HG03521 (cell line): ENCODE measurements at regions not wholly inside any gene's neighbourhood (a gene's known extent, or its start where the extent isn't known, plus 50 kb on each side); places are given as distances from the start of the nearest gene placed in this dataset.
"Not testable (repeated sequence)": the region's sequence is repeated elsewhere in the genome, so short reads cannot be mapped to it uniquely, and the experiment has no call there.

Experiments
- ATAC-seq: cut with Tn5 transposase; IDR thresholded peaks from one replicate; pipeline ENCODE4 v1.9.1; 2021; ENCODE audit warnings: mild to moderate bottlenecking, moderate library complexity; ENCODE audit not compliant: unreplicated experiment

DNA sequence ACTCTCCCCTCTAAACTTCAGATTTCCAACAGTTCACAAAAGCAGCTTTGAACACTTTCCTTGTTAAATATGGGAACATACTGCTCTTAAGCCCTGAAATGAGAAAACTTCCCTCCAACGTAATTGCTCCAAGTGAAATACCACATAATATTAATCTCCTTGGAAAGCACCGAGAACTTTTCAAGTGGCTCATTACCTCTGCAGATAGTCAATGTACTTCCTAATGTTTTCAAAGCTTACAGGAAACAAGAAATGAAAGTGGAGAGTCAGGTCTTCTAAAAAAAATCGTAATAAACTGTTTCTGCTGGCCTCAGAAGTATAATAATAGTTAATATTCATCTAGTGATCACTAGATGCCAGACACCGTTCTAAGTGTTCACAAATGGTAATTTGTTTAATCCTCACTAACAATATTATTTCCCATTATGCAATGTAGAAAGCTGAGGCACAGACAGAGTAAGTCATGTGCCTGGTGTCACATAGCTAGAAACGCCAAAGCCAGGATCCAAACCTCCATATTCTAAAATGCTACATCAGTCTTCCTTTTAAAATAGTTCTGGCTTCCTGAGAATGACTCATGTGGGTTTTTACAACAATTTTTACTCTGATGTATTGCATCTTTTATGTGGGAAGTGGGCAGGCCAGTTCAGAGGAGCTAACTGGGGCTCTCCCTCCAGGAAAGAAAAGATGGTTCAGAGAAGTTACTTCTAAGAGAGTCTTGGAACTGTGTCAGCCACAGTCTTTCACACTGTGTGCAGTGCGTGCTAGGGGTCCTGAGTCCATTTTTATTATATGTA lies 177.2 kb downstream of the PLPPR4 start:
- ATAC-seq = no peak

DNA sequence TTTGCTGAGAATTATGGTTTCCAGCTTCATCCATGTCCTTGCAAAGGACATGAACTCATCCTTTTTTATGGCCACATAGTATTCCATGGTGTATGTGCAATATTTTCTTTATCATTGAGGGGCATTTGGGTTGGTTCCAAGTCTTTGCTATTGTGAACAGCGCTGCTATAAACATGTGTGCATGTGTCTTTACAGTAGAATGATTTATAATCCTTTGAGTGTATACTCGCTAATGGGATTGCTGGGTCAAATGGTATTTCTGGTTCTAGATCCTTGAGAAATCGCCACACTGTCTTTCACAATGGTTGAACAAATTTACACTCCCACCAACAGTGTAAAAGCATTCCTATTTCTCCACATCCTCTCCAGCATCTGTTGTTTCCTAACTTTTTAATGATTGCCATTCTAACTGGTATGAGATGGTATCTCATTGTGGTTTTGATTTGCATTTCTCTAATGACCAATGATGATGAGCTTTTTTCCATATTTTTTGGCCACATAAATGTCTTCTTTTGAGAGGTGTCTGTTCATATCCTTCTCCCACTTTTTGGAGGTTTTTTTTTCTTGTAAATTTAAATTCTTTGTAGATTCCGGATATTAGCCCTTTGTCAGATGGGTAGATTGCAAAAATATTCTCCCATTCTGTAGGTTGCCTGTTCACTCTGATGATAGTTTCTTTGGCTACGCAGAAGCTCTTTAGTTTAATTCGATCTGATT lies 180.1 kb downstream of the PLPPR4 start:
- ATAC-seq = not testable (repeated sequence)

DNA sequence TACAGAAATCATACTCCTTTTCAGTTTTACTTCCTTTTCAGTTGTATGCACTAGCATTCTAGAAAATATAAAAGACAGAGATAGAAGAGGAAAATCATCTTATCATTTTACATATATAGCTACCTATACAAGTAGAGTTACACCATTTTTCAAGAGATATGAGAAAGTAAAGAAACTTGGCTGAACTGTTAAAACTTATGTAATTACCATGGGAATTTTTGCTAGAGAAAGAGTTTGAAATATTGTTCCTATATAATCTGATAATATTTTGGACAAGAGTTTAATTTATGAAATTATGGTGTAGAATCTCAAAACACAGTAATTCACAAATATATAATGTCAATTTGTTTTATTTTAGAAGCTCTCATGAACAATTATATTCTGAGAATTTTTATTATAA lies 180.8 kb downstream of the PLPPR4 start:
- ATAC-seq = no peak

DNA sequence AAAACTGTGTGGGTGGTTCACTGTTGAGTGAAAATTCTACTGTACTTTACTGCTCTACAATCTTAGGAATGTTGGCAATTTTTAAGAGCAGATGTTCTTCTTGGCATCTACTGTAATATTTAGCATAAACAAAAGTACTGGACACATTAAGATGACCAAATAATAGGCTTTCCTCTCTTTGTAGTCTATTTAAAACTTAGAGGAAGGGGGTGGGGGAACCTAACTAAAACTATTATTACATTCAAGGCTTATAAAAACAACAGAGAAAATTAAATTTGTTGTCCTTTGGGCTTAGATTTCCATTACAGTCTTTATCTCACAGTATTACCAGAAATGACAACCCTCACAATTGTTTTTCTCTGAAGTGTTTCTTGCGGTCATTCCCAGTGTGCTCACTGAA lies 181.2 kb downstream of the PLPPR4 start:
- ATAC-seq = no peak

DNA sequence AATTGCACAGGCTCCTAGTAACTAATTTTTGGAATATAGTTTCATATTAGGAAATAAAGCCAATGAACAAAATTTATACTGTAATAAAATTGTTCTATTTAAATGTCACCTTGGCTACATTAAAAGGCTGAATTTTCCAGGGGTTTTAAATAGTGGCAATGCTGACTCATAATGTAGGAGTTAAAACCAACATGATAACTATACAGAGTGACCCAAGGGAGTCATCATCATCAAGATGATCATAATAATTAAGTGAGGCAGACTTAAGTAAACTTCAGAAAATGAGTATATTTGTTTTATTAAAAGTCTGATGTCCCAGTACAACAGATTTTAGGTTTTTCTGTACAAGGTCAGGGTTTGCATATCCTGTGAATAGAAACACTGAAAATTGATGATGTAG lies 183.4 kb downstream of the PLPPR4 start:
- ATAC-seq = no peak

DNA sequence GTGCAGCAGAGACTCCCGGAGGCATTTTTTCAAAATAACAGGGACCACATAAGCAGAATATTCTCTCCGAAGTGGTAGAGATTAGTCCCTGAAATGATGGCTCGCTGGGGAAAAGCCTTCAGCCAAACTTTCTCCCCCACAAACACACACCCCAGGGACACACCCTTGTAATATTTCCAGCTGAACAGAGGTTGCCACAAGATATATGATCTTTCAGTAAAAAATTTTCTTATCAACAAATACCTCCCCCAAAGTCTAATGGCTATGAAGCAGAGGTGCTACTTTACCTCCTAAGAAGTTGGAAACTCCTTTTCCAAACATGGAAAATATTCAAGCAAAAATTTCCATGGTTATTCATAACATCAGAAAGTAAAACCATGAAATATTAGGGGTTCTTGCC lies 190.2 kb upstream of the PALMD start:
- ATAC-seq = no peak

DNA sequence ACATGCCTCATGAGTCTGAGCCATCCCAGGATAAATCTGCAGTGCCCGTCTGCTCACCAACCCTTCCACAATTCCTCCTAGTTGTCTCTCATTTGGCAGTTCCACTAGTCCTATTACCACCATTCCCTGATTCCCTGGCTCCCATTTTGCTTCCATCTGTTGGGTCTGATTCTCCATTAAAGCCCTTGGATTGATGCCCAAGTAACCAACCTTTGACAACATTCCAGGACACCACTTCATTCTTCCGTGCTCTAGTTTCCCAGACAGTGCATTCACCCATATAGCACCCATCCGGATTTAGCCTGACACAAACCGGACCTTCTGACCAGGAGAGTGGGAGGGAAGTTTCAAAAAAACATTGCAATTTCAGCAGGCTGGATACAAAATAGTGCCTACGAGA lies 189.4 kb upstream of the PALMD start:
- ATAC-seq = no peak

DNA sequence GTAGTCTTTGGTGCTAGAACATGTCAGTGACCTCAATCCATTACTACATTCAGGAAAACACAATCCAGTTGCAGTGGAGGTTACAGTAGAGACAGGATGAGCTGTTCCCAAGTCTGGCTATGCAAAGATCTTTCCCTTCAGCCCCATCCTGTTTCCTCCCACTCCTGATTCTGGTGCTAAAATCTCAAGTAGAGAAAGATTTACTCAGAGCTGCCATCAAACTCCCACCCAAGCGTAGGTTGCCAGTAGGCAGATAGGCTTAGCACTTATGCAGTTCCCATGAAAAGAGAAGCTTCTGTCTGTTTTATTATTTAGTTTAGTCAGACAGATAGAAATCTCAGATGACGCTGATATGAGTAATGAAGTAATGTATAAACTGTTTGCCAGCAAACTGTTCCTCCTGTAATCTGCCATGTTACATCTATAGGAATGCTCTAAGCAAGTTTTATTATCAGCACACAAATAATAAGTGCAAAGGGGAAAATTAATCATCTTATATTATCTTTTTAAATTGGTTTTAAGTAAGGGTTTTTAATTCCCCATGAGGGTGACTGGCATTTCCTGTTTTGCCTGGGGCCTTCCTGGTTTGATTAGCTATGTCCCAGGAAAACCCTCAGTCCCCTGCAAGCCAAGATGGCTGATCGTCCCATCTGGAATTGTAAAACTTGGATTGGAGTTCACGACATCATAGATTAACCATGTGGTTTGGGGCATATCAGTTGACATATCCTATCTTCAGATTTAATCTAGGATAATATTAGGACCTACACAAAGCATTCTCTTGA lies 188.3 kb upstream of the PALMD start:
- no peak for ATAC-seq

DNA sequence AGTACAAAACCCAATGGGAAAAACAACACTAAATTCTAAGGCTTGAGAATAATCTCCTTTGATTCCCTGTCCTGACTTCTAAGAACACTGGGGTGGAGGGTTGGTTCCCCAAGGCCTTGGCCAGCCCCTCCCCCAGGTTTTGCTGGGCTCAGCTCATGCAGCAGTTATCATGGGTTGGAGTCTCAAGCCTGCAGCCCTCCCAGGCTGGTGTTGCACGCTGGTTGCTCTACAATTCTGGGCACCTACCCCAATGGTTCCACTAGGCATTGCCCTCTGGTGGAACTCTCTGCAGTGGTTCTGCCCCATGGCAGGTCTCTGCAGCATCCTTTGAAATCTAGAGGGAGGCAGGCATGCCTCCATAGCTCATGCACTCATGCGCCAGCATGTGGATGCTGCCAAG lies 184.4 kb upstream of the PALMD start:
- no peak for ATAC-seq

DNA sequence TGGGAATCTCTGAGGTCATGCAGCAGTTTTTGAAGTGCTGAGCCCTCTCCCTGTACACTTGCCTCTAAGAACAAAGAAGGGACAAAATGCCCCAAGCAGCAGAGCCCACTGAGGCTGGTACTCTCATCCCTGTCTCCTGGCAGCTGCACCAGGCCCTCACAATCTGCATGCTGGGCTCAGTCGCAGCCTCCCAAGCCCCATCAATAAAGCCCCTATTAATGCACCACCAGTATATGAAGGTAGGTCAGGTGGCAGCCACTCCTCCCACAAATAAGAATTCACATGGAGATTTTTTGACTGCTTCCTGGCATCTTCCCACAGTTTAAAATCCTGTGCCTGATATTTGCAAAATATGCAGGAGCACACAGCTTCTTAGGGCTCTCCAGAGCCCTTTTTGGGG lies 181.2 kb upstream of the PALMD start:
- ATAC-seq = no peak

DNA sequence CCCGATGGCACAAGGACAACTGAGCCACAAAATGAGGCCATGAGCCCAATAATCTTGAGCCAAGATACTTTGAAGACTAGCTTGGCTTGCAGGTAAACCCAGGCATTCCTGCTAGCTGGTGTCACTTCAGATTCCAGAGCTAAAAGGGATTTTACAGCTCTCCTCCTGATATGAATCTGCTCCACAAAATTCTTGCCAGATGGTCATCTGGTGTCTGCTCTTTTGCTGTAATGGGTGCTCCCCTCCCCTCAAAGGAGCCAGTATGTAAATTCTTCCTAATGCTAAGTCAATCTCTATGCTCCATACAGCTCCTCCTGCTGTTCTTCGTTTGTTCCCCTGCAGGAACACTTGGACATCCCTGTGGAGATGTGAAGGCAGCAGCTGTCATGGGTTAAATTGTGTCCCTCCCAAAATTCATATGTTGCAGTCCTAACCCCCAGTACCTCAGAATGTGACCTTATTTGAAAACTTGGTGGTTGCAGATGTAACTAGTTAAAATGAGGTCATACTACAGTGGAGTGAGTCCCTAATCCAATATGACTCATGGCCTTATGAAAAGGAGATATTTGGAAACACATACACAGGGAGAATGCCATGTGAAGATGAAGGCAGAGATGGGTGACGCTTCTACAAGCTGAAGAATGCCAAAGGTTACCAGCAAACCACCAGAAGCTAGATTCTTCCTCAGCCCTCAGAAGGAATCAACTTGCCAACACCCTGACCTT lies 180.6 kb upstream of the PALMD start:
- no peak for ATAC-seq

DNA sequence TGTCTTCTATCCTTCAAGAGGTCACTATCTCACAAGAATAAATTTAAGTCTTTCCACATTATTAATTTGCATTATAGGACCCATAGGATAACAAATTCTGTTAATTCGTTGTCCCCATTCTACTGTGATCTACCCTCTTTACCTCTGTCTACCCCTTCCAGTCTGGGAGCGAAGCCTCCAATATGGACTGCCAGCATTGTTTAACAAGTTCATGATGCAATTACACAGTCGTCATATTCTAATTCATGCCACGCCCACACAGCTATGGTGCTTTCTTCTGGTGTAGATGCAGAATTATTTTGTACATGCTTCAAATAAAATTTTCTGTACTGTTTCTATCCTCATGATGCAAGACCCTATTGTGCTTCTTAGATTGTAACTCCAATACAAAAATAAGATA lies 178.3 kb upstream of the PALMD start:
- ATAC-seq = no peak

DNA sequence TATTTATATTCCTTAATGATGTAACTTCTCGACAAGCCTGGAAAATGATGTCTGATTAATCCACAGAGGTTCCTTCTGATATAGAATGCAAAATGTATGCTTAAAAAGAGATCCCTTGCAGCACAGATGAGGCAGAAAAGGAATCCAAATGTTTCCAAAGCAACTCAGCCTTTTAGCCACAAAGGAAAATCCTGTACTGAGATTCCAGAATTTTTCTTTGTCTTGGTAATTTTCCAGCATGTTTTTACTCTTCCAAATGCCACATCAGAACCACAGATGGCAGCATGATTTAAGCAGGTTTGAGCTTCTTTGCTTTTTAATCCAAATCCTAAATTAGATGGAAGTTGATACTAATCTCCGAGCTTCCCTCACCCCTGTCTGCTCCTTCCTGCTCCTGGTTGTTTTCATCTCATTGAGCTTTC lies 176.4 kb upstream of the PALMD start:
- ATAC-seq = no peak

DNA sequence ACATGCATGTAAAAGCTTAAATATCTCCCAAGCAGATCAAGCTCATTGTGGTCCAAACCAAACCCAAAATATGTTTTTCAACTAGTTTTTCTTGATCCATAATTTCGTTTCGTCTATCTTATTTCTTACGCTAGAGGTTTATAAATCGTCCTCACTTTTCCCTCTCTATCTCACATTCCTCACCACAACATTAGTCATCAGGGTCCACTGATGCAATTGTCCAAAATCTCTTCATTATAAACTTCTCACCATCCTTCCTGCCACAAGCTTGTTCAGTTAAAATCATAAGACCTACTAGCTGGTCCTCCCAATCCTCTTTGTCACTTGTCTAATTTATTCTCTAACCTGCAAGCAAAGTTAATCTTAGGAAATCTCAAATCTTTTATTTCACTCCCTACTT lies 173.0 kb upstream of the PALMD start:
- ATAC-seq = no peak

DNA sequence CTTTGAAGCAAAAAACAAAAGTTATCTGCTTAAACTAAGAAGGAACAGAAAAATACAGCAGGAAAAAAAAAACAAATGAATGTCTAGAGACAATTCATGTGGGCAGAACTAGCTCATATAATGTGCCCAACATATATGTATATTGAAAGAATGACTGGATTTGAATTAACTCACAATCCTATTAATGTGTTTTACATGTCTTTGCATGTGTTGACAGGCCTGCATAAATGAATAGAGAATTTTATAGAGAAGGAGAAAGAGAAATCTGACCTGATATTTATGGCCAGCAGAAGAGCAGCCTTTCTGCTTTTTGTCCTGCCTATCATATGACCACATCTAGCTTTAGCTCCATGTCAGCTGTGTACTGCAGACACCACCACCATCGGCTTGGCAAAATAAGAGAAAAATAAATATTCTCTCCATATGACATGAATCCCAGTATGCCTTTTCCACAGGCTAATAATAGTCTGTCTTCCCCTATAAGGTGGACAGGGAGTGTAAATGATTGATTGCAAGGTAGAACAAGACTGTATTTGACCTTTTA lies 171.5 kb upstream of the PALMD start:
- no peak for ATAC-seq

DNA sequence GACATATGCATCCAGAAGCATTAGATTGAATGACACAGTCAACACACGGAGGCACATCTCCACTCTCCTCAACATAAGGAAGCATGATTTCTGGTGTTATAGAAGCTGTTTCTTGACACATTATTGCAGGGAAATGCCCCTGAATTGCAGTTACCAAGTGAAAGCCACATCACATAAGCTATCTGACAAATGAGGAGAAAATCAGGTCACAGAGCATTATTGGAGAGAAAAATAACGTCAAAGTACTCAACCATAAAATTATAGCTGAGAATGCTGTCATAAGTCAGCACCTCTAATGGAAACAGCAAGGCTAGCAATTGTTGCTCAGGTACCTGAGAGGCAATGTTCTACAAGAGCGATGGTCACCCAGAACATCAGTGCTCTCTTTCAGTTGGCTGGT lies 169.9 kb upstream of the PALMD start:
- no peak for ATAC-seq

DNA sequence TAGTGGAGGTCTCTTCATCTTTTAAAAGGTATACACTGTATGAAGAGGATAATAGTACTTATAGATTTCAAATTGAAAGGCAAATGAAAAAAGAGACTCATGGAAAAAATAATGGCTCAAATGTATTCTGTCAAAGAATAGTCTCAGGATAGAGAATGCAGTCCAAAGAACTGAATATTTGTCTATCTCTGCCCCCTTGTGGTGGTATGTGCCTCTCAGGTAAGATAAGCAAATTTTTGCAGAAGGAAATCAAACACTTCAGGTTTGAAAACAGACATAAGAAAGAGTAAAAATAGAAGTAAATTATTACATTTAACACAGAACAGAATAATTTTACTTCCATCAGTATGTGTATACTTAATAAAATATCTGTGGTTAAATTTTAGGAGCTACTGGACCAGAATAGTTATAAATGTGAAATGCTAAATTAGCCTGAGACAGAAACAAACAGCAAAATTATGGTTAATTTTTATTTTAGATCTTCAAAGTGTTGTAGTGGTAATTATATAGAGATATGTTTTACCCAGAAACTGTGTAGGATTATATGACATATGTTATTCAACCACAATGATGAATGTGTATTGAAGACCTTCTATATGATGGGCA lies 164.4 kb upstream of the PALMD start:
- ATAC-seq = peak; percentile 70

DNA sequence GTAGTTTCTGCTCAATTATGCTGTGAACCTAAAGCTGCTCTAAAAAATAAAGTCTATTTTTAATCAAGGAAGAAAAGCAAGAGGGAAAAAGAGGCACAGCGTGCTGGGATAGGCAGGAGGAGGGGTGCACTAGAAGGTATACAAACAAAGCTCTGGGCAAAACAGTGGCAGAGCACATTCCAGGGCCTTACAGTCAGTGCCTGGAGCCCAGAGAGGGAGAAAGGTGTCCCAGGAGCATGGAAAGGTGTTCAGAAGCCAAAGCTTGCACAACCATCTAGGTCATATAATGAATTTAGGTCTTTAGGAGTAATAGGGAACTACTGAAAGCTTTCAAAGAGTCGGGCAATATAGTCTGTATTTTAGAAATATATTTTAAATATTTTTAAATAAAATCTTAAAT lies 163.6 kb upstream of the PALMD start:
- ATAC-seq = no peak

DNA sequence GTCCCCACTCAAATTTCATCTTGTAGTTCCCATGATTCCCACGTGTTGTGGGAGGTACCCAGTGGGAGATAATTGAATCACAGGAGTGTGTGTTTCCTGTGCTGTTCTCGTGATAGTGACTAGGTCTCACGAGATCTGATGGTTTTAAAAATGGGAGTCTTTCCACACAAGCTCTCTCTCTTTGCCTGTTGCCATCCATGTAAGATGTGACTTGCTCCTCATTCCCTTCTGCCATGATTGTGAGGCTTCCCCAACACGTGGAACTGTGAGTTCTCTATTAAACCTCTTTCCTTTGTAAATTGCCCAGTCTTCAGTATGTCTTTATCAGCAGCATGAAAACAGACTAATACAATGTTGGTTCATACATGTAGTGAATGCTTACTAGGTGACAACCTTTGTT lies 163.2 kb upstream of the PALMD start:
- no peak for ATAC-seq

DNA sequence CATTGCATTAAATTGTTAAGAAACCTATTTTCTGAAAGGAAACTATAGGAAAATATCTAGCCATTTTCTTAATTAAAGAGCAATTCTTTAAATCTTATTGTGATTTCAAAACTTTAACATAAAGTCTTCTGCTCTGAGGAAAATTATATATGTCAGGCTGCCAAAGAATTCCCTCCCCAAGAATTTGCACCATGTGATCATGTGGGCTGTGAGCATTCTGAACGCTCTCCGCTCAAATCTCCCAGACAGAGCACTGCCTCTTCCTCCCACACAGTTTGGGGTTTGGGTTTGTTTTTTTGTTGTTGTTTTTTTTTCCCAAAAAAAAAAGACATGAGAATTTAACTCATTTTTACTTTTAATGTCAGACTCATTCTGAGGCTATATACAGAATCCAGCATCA lies 155.9 kb upstream of the PALMD start:
- no peak for ATAC-seq
